ENCODE measurements at regions not wholly inside any gene's neighbourhood (a gene's known extent, or its start where the extent isn't known, plus 50 kb on each side); places are given as distances from the start of the nearest gene placed in this dataset.
"Not testable (repeated sequence)": the region's sequence is repeated elsewhere in the genome, so short reads cannot be mapped to it uniquely, and the experiment has no call there.

GRCh38 chr18:8882632-8883408 lies 177.5 kb downstream of the MTCL1 start:
- DNase-seq (ENCODE audit: low spot score): no peak

- no peak for DNase-seq (ENCODE audit: low spot score)
Measured at GRCh38 chr18:8883409-8883668, 178.0 kb downstream of the MTCL1 start.

- DNase-seq (ENCODE audit: low spot score): not testable (repeated sequence)
Measured at GRCh38 chr18:8887877-8888276, 182.5 kb downstream of the MTCL1 start.

- no peak for DNase-seq (ENCODE audit: low spot score)
Measured at GRCh38 chr18:8889489-8889888, 184.1 kb downstream of the MTCL1 start.

GRCh38 chr18:8890503-8890902 lies 185.1 kb downstream of the MTCL1 start:
- DNase-seq (ENCODE audit: low spot score): not testable (repeated sequence)

- DNase-seq (ENCODE audit: low spot score): peak; percentile 53
Measured at GRCh38 chr18:8890957-8891464, 185.7 kb downstream of the MTCL1 start.

GRCh38 chr18:8893221-8893620 lies 187.9 kb downstream of the MTCL1 start:
- no peak for DNase-seq (ENCODE audit: low spot score)

GRCh38 chr18:8893628-8894231 lies 188.4 kb downstream of the MTCL1 start:
- no peak for DNase-seq (ENCODE audit: low spot score)

- no peak for DNase-seq (ENCODE audit: low spot score)
Measured at GRCh38 chr18:8894823-8895222, 189.5 kb downstream of the MTCL1 start.

- no peak for DNase-seq (ENCODE audit: low spot score)
Measured at GRCh38 chr18:8895341-8895740, 190.0 kb downstream of the MTCL1 start.

- DNase-seq (ENCODE audit: low spot score): no peak
Measured at GRCh38 chr18:8895987-8896619, 190.7 kb downstream of the MTCL1 start.

GRCh38 chr18:8899000-8899399 lies 193.6 kb downstream of the MTCL1 start:
- no peak for DNase-seq (ENCODE audit: low spot score)

GRCh38 chr18:8900552-8900951 lies 195.2 kb downstream of the MTCL1 start:
- no peak for DNase-seq (ENCODE audit: low spot score)

- DNase-seq (ENCODE audit: low spot score): no peak
Measured at GRCh38 chr18:8901019-8901418, 195.7 kb downstream of the MTCL1 start.

GRCh38 chr18:8904316-8904715 lies 198.2 kb upstream of the NDUFV2 start:
- no peak for DNase-seq (ENCODE audit: low spot score)

- DNase-seq (ENCODE audit: low spot score): no peak
Measured at GRCh38 chr18:8908792-8909510, 193.5 kb upstream of the NDUFV2 start.

- DNase-seq (ENCODE audit: low spot score): no peak
Measured at GRCh38 chr18:8910186-8910822, 192.2 kb upstream of the NDUFV2 start.

GRCh38 chr18:8910843-8911242 lies 191.7 kb upstream of the NDUFV2 start:
- no peak for DNase-seq (ENCODE audit: low spot score)

- DNase-seq (ENCODE audit: low spot score): no peak
Measured at GRCh38 chr18:8911408-8912340, 190.8 kb upstream of the NDUFV2 start.
